Thyroid gland (tissue), 4 donors: ENCODE measurements at regions not wholly inside any gene's neighbourhood (a gene's known extent, or its start where the extent isn't known, plus 50 kb on each side); places are given as distances from the start of the nearest gene placed in this dataset.

Experiments
- DNase-seq, 2 donors: peaks; one replicate each; pipeline ENCODE4 v3.0.0-alpha.2; 2019
- H3K27ac ChIP-seq, 3 donors: fragments of 200-600 bp; sonication (generic); 1 replicate in 2 of 3; 2 replicates in 1 of 3; pipeline ENCODE4 v1.5.1; 2016 to 2019; ENCODE audit warnings: mild to moderate bottlenecking in 1 of 3, moderate library complexity in 1 of 3
- H3K27me3 ChIP-seq: fragments of 200-600 bp; sonication (generic); one replicate; pipeline ENCODE4 v1.5.1; 2019
- H3K36me3 ChIP-seq, 2 donors: fragments of 200-600 bp; sonication (generic); one replicate each; pipeline ENCODE4 v1.5.1; 2016 to 2019
- H3K4me1 ChIP-seq, 2 donors: fragments of 200-600 bp; sonication (generic); one replicate each; pipeline ENCODE4 v1.5.1; 2017 to 2019
- H3K4me3 ChIP-seq, 3 donors: fragments of 200-600 bp; sonication (generic); replicated peaks in 1 of 3; 1 replicate in 2 of 3; 2 replicates in 1 of 3; pipeline ENCODE4 v1.5.1; 2016; ENCODE audit warnings: mild to moderate bottlenecking in 1 of 3
- H3K9me3 ChIP-seq: fragments of 200-600 bp; sonication (generic); one replicate; pipeline ENCODE4 v1.5.1; 2017
- CTCF ChIP-seq, 6 experiments: fragments of 200-600 bp in 3 of 6; fragments of 450-650 bp in 3 of 6; sonication (generic) in 3 of 6; IDR thresholded peaks; one replicate each; pipeline ENCODE4 v1.5.1; 2016 to 2019; ENCODE audit warnings: antibody characterized with exemption in 6 of 6, mild to moderate bottlenecking in 2 of 6, inconsistent platforms in 1 of 6, moderate library complexity in 1 of 6
- POLR2A ChIP-seq, 2 donors: fragments of 450-650 bp; IDR thresholded peaks; one replicate each; pipeline ENCODE4 v1.6.1; 2017; ENCODE audit warnings: antibody characterized with exemption in 2 of 2, mild to moderate bottlenecking in 2 of 2, moderate library complexity in 1 of 2
- WGBS, 2 donors: methylation state at CpG; one replicate each; pipeline ENCODE4 v1.1.5; 2017; 5-methylcytosine and 5-hydroxymethylcytosine counted together
- intact Hi-C: fragments of 100-400 bp; cut with DNase I; formaldehyde crosslinking; loops from one replicate; pipeline ENCODE4 v1.15.1; 2023

- peaks cover under 1 to 3% of the 10 kb centered on the region in 2 donors for H3K4me1 ChIP-seq
- WGBS, 2 donors: 84 to 89% methylated on average over 11 of the region's 11 CpGs
- H3K36me3 ChIP-seq: no peaks in the 10 kb centered on the region
- intact Hi-C loops: no loop called here
- no peak overlapping the region for H3K27ac ChIP-seq
- H3K9me3 ChIP-seq: no peaks in the 10 kb centered on the region
- no peaks in the 10 kb centered on the region for H3K27me3 ChIP-seq
- TF ChIP-seq POLR2A (IDR thresholded peaks at IDR 0.05) (no peak), CTCF (IDR thresholded peaks at IDR 0.05) (no peak)
- DNase-seq: no peak
- no peak overlapping the region for H3K4me3 ChIP-seq
Measured at GRCh38 chr4:185914583-185915199, 102.7 kb upstream of the SORBS2 start.

GRCh38 chr4:185915271-185915670 lies 103.3 kb upstream of the SORBS2 start:
- Histone ChIP-seq H3K27me3 (no peaks in the 10 kb centered on the region), H3K4me3 (no peak overlapping the region), H3K27ac (no peak overlapping the region), H3K4me1 (no peaks in the 10 kb centered on the region), H3K36me3 (no peaks in the 10 kb centered on the region), H3K9me3 (no peaks in the 10 kb centered on the region)
- DNase-seq: no peak
- TF ChIP-seq CTCF (IDR thresholded peaks at IDR 0.05): no peak
- TF ChIP-seq POLR2A (IDR thresholded peaks at IDR 0.05): no peak
- intact Hi-C loops: no loop called here
- 46 to 54% methylated on average over 2 of the region's 2 CpGs for WGBS, 2 donors

- H3K9me3 ChIP-seq: no peaks in the 10 kb centered on the region
- 90 to 97% methylated on average over 4 of the region's 4 CpGs for WGBS, 2 donors
- intact Hi-C loops: no loop called here
- DNase-seq: no peak
- H3K27ac ChIP-seq: no peak overlapping the region
- no peaks in the 10 kb centered on the region for H3K4me1 ChIP-seq
- no peaks in the 10 kb centered on the region for H3K27me3 ChIP-seq
- TF ChIP-seq POLR2A (IDR thresholded peaks at IDR 0.05) (no peak), CTCF (IDR thresholded peaks at IDR 0.05) (no peak)
- no peak overlapping the region for H3K4me3 ChIP-seq
- H3K36me3 ChIP-seq: no peaks in the 10 kb centered on the region
Measured at GRCh38 chr4:185915817-185916216, 103.8 kb upstream of the SORBS2 start.

- H3K4me3 ChIP-seq: no peak overlapping the region
- TF ChIP-seq CTCF (IDR thresholded peaks at IDR 0.05): no peak
- TF ChIP-seq POLR2A (IDR thresholded peaks at IDR 0.05): no peak
- no peak for DNase-seq
- 95 to 96% methylated on average over 4 of the region's 4 CpGs for WGBS, 2 donors
- no peaks in the 10 kb centered on the region for H3K27me3 ChIP-seq
- no peaks in the 10 kb centered on the region for H3K9me3 ChIP-seq
- H3K4me1 ChIP-seq: no peaks in the 10 kb centered on the region
- no peak overlapping the region for H3K27ac ChIP-seq
- no peaks in the 10 kb centered on the region for H3K36me3 ChIP-seq
- intact Hi-C loops: no loop called here
Measured at GRCh38 chr4:185916231-185916630, 104.2 kb upstream of the SORBS2 start.

- Histone ChIP-seq H3K27me3 (no peaks in the 10 kb centered on the region), H3K9me3 (no peaks in the 10 kb centered on the region), H3K36me3 (no peaks in the 10 kb centered on the region), H3K4me1 (no peaks in the 10 kb centered on the region), H3K4me3 (no peak overlapping the region), H3K27ac (no peak overlapping the region)
- TF ChIP-seq POLR2A (IDR thresholded peaks at IDR 0.05) (no peak), CTCF (IDR thresholded peaks at IDR 0.05) (no peak)
- 83 to 85% methylated on average over 4 of the region's 4 CpGs for whole genome bisulfite sequencing, 2 donors
- DNase-seq: no peak
- intact Hi-C loops: no loop called here
Measured at GRCh38 chr4:185916683-185917082, 104.7 kb upstream of the SORBS2 start.
